Astrocyte (in vitro differentiated cells and primary cell): ENCODE measurements at regions not wholly inside any gene's neighbourhood (a gene's known extent, or its start where the extent isn't known, plus 50 kb on each side); places are given as distances from the start of the nearest gene placed in this dataset.

Experiments
- EZH2 ChIP-seq: IDR thresholded peaks from 2 replicates; pipeline ENCODE4 v1.6.1; 2012; ENCODE audit warnings: mild to moderate bottlenecking, low read length, inconsistent platforms; ENCODE audit not compliant: insufficient read depth
- TF ChIP-seq, protein P1 (sequence below): IDR thresholded peaks from 2 replicates; pipeline ENCODE4 v1.5.1; 2011; ENCODE audit warnings: low read depth, mild to moderate bottlenecking, inconsistent platforms, low read length, moderate library complexity; ENCODE audit not compliant: insufficient read depth

DNA sequence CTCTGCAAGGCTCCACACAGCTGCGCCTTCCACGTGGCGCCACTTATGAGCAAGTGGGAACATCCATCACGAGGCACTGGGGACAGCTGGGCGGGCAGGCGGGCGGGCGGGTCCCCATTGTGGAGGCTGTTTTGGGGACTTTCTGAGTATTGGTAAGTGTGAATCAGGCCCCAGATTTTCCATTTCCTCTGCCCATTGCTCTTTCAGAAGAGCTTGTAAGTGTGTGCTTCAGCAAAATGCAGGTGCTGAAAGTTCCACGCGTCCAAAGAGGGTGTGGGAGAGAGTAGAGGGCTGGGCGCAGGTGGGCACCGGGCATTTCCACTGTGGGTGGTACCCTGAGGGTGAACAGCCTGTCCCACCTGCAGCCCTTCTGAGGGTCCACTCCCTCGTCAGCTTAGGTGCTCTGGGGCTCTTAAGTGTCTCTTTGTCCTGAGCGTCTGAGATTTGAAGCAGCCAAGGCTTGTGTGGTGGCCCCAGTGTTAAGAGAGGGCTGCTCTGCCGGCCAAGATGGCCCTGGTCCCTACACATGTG lies 177.1 kb downstream of the RPLP1 start:
- TF ChIP-seq, protein P1, sequence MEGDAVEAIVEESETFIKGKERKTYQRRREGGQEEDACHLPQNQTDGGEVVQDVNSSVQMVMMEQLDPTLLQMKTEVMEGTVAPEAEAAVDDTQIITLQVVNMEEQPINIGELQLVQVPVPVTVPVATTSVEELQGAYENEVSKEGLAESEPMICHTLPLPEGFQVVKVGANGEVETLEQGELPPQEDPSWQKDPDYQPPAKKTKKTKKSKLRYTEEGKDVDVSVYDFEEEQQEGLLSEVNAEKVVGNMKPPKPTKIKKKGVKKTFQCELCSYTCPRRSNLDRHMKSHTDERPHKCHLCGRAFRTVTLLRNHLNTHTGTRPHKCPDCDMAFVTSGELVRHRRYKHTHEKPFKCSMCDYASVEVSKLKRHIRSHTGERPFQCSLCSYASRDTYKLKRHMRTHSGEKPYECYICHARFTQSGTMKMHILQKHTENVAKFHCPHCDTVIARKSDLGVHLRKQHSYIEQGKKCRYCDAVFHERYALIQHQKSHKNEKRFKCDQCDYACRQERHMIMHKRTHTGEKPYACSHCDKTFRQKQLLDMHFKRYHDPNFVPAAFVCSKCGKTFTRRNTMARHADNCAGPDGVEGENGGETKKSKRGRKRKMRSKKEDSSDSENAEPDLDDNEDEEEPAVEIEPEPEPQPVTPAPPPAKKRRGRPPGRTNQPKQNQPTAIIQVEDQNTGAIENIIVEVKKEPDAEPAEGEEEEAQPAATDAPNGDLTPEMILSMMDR: no peak
- no peak for TF ChIP-seq EZH2
